ENCODE measurements at regions not wholly inside any gene's neighbourhood (a gene's known extent, or its start where the extent isn't known, plus 50 kb on each side); places are given as distances from the start of the nearest gene placed in this dataset.

DNA sequence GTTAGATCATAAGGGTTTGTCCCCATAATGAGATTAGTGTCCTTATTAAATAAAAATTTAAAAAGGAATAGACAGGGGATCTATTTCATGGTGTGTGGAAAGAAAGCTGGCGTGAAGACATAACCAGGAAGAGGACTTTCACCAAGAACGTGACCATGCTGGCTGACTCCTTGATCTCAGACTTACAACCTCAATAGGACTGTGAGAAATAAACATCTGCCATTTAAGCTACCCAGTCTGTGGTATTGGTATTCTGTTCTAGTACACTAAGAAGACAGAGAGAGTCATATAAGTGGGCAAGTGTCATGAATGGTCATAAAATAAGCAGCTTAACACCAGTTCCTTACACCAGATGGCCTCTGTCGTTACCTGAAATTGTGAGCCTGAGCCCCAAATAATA is 259.4 kb upstream of the CCNG1 start:
- POLR2A ChIA-PET: no interaction called here

DNA sequence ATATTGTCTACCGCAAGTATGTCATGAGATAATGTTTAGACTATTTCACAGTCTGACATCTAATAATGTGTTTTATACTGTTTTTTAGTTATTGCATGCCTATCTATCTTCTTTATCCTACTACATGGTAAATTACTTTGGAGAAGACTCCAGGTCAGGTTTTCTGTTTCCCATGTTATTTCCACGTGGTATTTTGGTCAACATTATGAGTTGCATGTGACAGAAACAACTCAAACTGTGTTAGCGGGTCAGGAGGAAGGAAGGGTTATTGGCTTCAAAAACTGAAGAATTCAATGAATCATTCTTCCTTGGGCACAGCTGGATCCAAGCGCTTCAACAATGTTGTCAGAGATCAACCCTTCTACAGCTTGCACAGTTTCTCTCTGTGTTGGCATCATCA is 252.1 kb upstream of the CCNG1 start:
- H3K36me3 ChIP-seq (ENCODE audit: control insufficient read depth, insufficient read depth, low read length): no peaks in the 10 kb centered on the region
- Mint-ChIP-seq H3K27ac (ENCODE audit: unreplicated experiment) (no peak overlapping the region), H3K4me3 (ENCODE audit: unreplicated experiment) (no peak overlapping the region), H3K9me3 (ENCODE audit: unreplicated experiment) (no peaks in the 10 kb centered on the region), H3K4me1 (ENCODE audit: low read depth, unreplicated experiment) (no peaks in the 10 kb centered on the region), H3K36me3 (ENCODE audit: insufficient read depth, unreplicated experiment) (no peaks in the 10 kb centered on the region), H3K27me3 (ENCODE audit: insufficient read depth, unreplicated experiment) (no peaks in the 10 kb centered on the region)
- POLR2A ChIA-PET: no interaction called here
- H3K27me3 ChIP-seq (replicated peaks; ENCODE audit: control insufficient read depth, insufficient read depth, low read length): no peaks in the 10 kb centered on the region
- H3K4me1 ChIP-seq: no peaks in the 10 kb centered on the region
- H3K4me3 ChIP-seq (ENCODE audit: low read depth, low read length): no peak overlapping the region
- TF ChIP-seq, protein P1, sequence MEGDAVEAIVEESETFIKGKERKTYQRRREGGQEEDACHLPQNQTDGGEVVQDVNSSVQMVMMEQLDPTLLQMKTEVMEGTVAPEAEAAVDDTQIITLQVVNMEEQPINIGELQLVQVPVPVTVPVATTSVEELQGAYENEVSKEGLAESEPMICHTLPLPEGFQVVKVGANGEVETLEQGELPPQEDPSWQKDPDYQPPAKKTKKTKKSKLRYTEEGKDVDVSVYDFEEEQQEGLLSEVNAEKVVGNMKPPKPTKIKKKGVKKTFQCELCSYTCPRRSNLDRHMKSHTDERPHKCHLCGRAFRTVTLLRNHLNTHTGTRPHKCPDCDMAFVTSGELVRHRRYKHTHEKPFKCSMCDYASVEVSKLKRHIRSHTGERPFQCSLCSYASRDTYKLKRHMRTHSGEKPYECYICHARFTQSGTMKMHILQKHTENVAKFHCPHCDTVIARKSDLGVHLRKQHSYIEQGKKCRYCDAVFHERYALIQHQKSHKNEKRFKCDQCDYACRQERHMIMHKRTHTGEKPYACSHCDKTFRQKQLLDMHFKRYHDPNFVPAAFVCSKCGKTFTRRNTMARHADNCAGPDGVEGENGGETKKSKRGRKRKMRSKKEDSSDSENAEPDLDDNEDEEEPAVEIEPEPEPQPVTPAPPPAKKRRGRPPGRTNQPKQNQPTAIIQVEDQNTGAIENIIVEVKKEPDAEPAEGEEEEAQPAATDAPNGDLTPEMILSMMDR (IDR thresholded peaks at IDR 0.05; ENCODE audit: insufficient read depth in 1 of 2, low read depth in 1 of 2, low read length in 1 of 2, severe bottlenecking in 1 of 2, unreplicated experiment in 1 of 2): no peak
- intact Hi-C loops (cut with micrococcal nuclease; ENCODE audit: unreplicated experiment): no loop called here
- DNase-seq: no peak
- no peaks in the 10 kb centered on the region for H3K9me3 ChIP-seq
- no TSS peak for BruUV-seq (replicated peaks)
- CTCF ChIA-PET: no interaction called here

More for the DNA sequence above, 259.4 kb upstream of the CCNG1 start:
- Histone ChIP-seq H3K4me1 (no peaks in the 10 kb centered on the region), H3K4me3 (ENCODE audit: low read depth, low read length) (no peak overlapping the region), H3K27me3 (replicated peaks; ENCODE audit: control insufficient read depth, insufficient read depth, low read length) (no peaks in the 10 kb centered on the region), H3K9me3 (no peaks in the 10 kb centered on the region), H3K36me3 (ENCODE audit: control insufficient read depth, insufficient read depth, low read length) (no peaks in the 10 kb centered on the region)
- Mint-ChIP-seq H3K27me3 (ENCODE audit: insufficient read depth, unreplicated experiment) (peaks cover 3% of the 10 kb centered on the region), H3K4me3 (ENCODE audit: unreplicated experiment) (no peak overlapping the region), H3K27ac (ENCODE audit: unreplicated experiment) (no peak overlapping the region), H3K4me1 (ENCODE audit: low read depth, unreplicated experiment) (no peaks in the 10 kb centered on the region), H3K9me3 (ENCODE audit: unreplicated experiment) (no peaks in the 10 kb centered on the region), H3K36me3 (ENCODE audit: insufficient read depth, unreplicated experiment) (no peaks in the 10 kb centered on the region)
- CTCF ChIA-PET: no interaction called here
- no peak for DNase-seq
- no TSS peak for BruUV-seq (replicated peaks)
- TF ChIP-seq, protein P1 (IDR thresholded peaks at IDR 0.05; ENCODE audit: insufficient read depth in 1 of 2, low read depth in 1 of 2, low read length in 1 of 2, severe bottlenecking in 1 of 2, unreplicated experiment in 1 of 2): no peak
- intact Hi-C loops (cut with micrococcal nuclease; ENCODE audit: unreplicated experiment): no loop called here

DNA sequence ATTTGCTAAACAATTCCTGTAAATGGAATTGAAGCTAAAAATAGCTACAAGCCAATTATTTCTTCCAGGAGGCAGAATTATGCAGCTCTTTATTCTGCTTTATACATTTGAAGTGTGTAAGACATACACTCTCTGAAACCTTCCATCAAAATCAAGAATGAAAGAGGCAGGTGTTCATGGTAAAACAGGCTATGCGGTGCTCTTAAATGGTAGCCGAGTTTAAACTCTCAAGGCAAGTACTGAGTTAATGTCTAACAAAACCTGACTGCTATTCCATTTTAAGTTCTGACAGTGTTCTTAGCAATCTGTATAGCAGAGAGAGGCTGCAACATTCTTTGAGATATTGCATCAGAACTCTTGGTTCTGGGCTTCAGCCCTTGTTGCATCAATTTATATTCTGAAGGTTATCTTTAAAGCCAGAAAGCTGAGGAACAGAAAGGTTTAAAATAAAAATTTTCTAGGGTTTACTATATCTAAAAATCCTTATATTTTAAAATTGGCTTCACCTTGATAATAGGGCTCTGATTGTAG is 248.3 kb upstream of the CCNG1 start:
- ChIA-PET POLR2A (no interaction called here), CTCF (no interaction called here)
- H3K9me3 ChIP-seq: no peaks in the 10 kb centered on the region
- H3K4me1 ChIP-seq: no peaks in the 10 kb centered on the region
- H3K27ac Mint-ChIP-seq (ENCODE audit: unreplicated experiment): no peak overlapping the region
- intact Hi-C loops (cut with micrococcal nuclease; ENCODE audit: unreplicated experiment): no loop called here
- H3K27me3 Mint-ChIP-seq (ENCODE audit: insufficient read depth, unreplicated experiment): no peaks in the 10 kb centered on the region
- peaks cover 3% of the 10 kb centered on the region for H3K9me3 Mint-ChIP-seq (ENCODE audit: unreplicated experiment)
- no peaks in the 10 kb centered on the region for H3K36me3 Mint-ChIP-seq (ENCODE audit: insufficient read depth, unreplicated experiment)
- TF ChIP-seq, protein P1 (IDR thresholded peaks at IDR 0.05; ENCODE audit: insufficient read depth in 1 of 2, low read depth in 1 of 2, low read length in 1 of 2, severe bottlenecking in 1 of 2, unreplicated experiment in 1 of 2): no peak
- no peak for DNase-seq
- H3K4me1 Mint-ChIP-seq (ENCODE audit: low read depth, unreplicated experiment): no peaks in the 10 kb centered on the region
- BruUV-seq (replicated peaks): no TSS peak
- no peaks in the 10 kb centered on the region for H3K27me3 ChIP-seq (replicated peaks; ENCODE audit: control insufficient read depth, insufficient read depth, low read length)
- H3K36me3 ChIP-seq (ENCODE audit: control insufficient read depth, insufficient read depth, low read length): no peaks in the 10 kb centered on the region
- no peak overlapping the region for H3K4me3 Mint-ChIP-seq (ENCODE audit: unreplicated experiment)
- no peak overlapping the region for H3K4me3 ChIP-seq (ENCODE audit: low read depth, low read length)

Data from Caco-2 (cell line).